GM13976 (cell line): ENCODE measurements at regions not wholly inside any gene's neighbourhood (a gene's known extent, or its start where the extent isn't known, plus 50 kb on each side); places are given as distances from the start of the nearest gene placed in this dataset.
"Not testable (repeated sequence)": the region's sequence is repeated elsewhere in the genome, so short reads cannot be mapped to it uniquely, and the experiment has no call there.

Experiments used
- DNase-seq: peaks from one replicate; pipeline ENCODE4 v3.0.0; 2012; ENCODE audit warnings: low spot score
- in situ Hi-C: fragments of 300-500 bp; cut with MboI; formaldehyde crosslinking; loops from one replicate; pipeline ENCODE4 v1.12.0; 2022; ENCODE audit warnings: low sequenced_read_pairs, mixed read lengths, inconsistent platforms; ENCODE audit not compliant: unreplicated experiment
- TF ChIP-seq, protein P1 (sequence below): IDR thresholded peaks from 2 replicates; pipeline ENCODE4 v1.5.1; 2012; ENCODE audit warnings: borderline replicate concordance, mild to moderate bottlenecking; ENCODE audit not compliant: insufficient read depth; ENCODE audit errors: extremely low read depth, missing control alignments, control extremely low read depth

DNA sequence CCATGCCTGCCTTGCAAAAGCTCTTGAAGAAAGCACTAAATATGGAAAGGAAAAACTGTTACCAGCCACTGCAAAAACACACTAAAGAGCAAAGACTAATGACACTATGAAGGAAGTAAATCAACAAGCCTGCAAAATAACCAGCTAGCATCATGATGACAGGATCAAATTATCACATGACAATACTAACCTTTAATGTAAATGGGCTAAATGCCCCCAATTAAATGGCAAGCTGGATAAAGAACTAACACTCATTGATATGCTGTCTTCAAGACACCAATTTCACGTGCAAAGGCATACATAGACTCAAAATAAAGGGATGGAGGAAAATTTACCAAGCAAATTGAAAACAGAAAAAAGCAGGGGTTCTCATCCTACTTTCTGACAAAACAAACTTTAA, 231.8 kb upstream of the RGMB start:
- in situ Hi-C loops, result no loop called here

DNA sequence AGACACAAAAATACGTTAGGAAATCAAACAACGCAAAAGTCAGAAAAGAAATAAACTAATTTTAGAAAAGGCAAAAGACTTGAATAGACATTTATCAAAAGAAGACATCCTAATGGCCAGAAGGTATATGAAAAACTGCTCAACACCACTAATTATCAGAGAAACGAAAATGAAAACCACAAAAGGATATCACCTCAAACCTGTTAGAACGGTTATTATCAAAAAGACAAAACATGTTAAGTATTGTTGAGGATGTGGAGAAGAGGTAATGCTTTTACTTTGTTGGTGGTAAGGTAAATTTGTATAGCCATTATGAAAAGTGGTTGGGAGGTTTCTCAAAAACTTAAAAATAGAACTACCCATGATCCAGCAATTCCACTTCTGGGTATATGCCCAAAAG, 230.0 kb upstream of the RGMB start:
- TF ChIP-seq, protein P1, sequence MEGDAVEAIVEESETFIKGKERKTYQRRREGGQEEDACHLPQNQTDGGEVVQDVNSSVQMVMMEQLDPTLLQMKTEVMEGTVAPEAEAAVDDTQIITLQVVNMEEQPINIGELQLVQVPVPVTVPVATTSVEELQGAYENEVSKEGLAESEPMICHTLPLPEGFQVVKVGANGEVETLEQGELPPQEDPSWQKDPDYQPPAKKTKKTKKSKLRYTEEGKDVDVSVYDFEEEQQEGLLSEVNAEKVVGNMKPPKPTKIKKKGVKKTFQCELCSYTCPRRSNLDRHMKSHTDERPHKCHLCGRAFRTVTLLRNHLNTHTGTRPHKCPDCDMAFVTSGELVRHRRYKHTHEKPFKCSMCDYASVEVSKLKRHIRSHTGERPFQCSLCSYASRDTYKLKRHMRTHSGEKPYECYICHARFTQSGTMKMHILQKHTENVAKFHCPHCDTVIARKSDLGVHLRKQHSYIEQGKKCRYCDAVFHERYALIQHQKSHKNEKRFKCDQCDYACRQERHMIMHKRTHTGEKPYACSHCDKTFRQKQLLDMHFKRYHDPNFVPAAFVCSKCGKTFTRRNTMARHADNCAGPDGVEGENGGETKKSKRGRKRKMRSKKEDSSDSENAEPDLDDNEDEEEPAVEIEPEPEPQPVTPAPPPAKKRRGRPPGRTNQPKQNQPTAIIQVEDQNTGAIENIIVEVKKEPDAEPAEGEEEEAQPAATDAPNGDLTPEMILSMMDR, result no peak
- DNase-seq, result no peak
- in situ Hi-C loops, result no loop called here

More for the DNA sequence above, 231.8 kb upstream of the RGMB start:
- TF ChIP-seq, protein P1, result no peak
- DNase-seq, result no peak

DNA sequence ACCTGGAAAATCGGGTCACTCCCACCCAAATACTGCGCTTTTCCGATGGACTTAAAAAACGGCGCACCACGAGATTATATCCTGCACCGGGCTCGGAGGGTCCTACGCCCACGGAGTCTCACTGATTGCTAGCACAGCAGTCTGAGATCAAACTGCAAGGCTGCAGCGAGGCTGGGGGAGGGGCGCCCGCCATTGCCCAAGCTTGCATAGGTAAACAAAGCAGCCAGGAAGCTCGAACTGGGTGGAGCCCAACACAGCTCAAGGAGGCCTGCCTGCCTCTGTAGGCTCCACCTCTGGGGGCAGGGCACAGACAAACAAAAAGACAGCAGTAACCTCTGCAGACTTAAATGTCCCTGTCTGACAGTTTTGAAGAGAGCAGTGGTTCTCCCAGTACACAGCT, 226.5 kb upstream of the RGMB start:
- in situ Hi-C loops, DNase-seq: not testable (repeated sequence)

DNA sequence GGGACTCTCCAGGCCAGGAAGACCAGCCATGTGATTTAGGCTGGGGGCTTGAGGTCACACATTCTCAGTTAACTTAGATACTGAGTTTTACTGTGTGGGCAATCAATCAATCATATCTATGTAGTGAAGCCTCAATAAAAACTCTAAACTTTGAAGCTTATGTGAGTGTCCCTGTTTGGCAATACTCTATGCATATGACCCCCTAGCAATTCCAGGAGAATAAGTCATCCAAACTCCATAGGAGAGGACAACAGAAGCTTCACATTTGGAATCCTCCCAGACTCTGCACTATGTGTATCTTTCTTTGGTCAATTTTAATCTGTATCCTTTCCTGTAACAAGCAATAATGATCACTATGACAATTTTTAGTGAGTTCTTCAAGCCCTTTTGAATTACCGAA, 216.8 kb upstream of the RGMB start:
- no peak for DNase-seq
- in situ Hi-C loops, result no loop called here
- TF ChIP-seq, protein P1, result no peak

DNA sequence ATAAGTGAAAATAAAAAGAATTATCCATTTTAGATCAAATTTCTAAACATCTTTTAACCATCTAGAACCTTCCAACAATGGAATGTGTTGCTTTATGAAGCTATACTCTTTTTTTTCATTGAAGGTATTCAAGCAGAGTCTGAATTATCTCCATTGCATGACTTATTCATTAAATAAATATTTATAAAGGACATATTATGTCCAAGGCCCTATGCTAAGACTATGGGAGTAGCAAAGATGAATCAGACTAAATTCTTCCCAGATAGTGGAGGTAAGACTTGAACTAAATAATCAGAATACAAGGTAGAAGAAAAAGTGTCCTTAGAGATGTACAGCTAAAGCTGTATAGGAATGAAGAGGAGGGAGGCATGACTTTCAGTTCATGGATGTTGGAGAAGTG, 215.5 kb upstream of the RGMB start:
- in situ Hi-C loops, result no loop called here
- TF ChIP-seq, protein P1, result no peak
- DNase-seq, result no peak

DNA sequence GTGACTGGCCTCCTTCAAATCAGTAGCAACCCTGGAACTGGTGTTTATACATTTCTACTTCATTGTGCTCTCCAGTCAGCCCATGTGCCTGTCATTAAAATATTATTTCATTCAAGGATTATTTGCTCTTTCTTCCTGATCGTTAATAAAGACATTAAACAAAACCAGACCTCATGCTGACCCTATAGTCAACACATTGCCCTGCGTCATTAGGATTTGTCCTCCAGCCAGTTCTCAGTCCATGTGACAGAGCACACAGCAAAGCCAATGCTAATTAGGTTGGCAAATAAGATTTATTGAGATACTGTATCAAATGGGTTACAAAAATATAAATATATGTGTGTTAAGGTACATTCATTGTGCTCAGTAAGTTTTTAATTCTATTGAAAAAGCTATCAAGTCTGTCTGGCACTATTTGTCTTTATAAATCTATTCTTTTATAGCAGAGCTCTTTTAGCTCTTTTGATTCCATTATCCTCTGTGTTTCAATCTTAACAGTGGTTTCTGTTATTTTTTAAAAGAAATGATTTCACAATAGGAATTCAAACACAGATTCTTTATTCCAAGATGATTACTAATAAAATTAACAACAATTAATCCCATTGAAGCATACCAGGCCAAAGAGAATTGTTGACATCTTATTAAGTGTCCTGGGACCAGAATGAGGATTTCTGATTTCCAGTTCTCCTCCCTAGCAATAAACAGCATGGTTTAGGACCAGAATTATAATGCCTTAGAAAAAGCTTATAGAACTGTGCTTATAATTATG, 209.4 kb upstream of the RGMB start:
- TF ChIP-seq, protein P1, result no peak
- in situ Hi-C loops, result no loop called here
- DNase-seq, result no peak

DNA sequence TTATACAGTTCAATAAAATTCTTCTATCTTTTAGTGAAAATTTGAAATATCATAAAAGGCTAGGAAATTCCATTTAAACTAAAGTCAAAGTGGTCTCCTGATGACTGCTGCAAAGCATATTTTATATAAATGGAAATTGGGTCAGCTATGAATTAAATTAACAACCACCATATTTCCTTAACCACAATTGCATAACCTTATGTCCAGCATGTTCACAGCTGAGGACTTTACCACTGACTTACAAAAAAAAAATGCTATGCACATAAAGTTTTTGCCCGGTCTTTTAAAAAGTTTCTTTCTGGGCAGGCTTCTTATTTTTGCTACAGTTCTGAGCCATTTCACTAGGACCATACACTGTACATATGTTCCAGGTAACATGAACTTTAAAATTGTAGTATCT, 208.6 kb upstream of the RGMB start:
- no peak for DNase-seq
- in situ Hi-C loops, result no loop called here
- TF ChIP-seq, protein P1, result no peak
